ENCODE measurements at regions not wholly inside any gene's neighbourhood (a gene's known extent, or its start where the extent isn't known, plus 50 kb on each side); places are given as distances from the start of the nearest gene placed in this dataset.

DNA sequence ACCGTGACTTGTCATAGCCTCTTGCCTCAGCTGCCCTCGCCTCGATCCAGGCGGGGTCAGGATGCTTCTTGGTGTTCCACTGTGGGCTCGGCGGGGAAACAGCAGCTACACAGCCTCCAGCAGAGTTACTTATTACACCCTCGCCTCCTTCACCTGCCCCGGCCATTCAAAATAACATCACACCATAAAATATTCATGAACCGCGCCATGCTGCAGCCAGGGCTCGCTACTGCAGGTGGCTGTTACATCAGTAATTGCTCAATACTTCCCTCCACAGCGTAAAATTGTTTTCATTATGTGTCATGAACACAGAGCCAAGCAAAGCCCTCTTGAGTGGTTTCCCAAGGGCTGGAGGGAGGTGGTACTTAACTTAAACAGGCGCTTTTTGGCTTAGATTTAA, 241.5 kb upstream of the SP8 start:
- Histone ChIP-seq H3K9me3 (no peaks in the 10 kb centered on the region), H3K4me3 (no peak overlapping the region), H3K27me3 (peaks cover 0 to 9% (median 0%) of the 10 kb centered on the region in 3 donors), H3K36me3 (no peaks in the 10 kb centered on the region), H3K4me1 (no peaks in the 10 kb centered on the region), H3K27ac (no peak overlapping the region)
- intact Hi-C loops (cut with DNase I): no loop called here
- DNase-seq: no peak
- 7 to 45% methylated on average over 13 of the region's 13 CpGs for WGBS, 2 donors
- TF ChIP-seq, protein P1, sequence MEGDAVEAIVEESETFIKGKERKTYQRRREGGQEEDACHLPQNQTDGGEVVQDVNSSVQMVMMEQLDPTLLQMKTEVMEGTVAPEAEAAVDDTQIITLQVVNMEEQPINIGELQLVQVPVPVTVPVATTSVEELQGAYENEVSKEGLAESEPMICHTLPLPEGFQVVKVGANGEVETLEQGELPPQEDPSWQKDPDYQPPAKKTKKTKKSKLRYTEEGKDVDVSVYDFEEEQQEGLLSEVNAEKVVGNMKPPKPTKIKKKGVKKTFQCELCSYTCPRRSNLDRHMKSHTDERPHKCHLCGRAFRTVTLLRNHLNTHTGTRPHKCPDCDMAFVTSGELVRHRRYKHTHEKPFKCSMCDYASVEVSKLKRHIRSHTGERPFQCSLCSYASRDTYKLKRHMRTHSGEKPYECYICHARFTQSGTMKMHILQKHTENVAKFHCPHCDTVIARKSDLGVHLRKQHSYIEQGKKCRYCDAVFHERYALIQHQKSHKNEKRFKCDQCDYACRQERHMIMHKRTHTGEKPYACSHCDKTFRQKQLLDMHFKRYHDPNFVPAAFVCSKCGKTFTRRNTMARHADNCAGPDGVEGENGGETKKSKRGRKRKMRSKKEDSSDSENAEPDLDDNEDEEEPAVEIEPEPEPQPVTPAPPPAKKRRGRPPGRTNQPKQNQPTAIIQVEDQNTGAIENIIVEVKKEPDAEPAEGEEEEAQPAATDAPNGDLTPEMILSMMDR (IDR thresholded peaks at IDR 0.05): no peak
- TF ChIP-seq POLR2AphosphoS5 (IDR thresholded peaks at IDR 0.05): no peak
- no peak for TF ChIP-seq POLR2A (IDR thresholded peaks at IDR 0.05)

DNA sequence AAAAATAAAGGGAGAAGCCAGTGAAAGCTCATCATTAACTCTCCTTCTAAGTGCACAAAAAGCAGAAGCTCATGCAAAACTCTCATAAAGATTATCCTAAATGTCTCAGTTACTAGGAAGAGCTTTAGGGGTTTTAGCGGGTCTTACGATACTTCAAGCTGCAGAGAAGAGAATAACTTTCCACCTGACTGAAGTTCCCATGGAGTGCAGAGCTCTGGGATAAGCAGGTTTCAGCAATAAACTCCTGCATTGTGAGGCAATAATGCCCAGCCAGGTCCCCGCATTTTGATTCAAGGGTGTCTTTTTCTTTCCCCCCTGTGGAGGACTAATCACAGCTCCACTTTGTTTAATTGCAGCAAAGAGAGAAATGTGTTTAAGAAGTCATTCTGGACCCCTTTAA, 241.9 kb upstream of the SP8 start:
- DNase-seq: no peak
- Histone ChIP-seq H3K36me3 (no peaks in the 10 kb centered on the region), H3K9me3 (no peaks in the 10 kb centered on the region), H3K4me1 (no peaks in the 10 kb centered on the region), H3K4me3 (no peak overlapping the region), H3K27ac (no peak overlapping the region), H3K27me3 (peaks cover 0 to 9% (median 0%) of the 10 kb centered on the region in 3 donors)
- intact Hi-C loops (cut with DNase I): no loop called here
- 29 to 58% methylated on average over 3 of the region's 3 CpGs for WGBS, 2 donors
- TF ChIP-seq POLR2A (IDR thresholded peaks at IDR 0.05): no peak
- TF ChIP-seq EP300 (IDR thresholded peaks at IDR 0.05): no peak
- no peak for TF ChIP-seq POLR2AphosphoS5 (IDR thresholded peaks at IDR 0.05)
- TF ChIP-seq, protein P1 (IDR thresholded peaks at IDR 0.05): no peak

DNA sequence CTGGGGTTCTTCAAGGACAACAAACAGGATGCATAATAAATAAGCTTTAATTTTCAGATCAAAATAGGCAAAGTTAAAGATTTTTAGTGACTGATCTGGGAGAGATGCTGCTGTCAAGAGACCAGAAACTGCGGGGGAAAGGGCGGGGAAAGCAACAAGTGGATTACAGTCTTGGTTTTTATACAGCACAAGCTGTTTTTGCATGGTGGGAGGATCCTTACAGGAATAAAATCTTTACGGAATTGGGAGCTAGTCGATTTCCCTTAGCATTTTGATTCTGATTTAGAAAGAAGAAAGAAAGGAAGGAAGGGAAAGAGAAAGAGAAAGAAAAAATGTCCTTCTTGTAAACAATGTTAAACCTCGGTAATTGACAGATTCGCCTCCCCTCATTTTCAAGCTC, 242.3 kb upstream of the SP8 start:
- Histone ChIP-seq H3K36me3 (no peaks in the 10 kb centered on the region), H3K9me3 (no peaks in the 10 kb centered on the region), H3K4me1 (no peaks in the 10 kb centered on the region), H3K27ac (no peak overlapping the region), H3K4me3 (no peak overlapping the region), H3K27me3 (peaks cover 0 to 9% (median 0%) of the 10 kb centered on the region in 3 donors)
- intact Hi-C loops (cut with DNase I): no loop called here
- DNase-seq: no peak
- WGBS, 2 donors: 58% methylated on average over 6 of the region's 6 CpGs
- TF ChIP-seq, protein P1 (IDR thresholded peaks at IDR 0.05): no peak
- TF ChIP-seq EP300 (IDR thresholded peaks at IDR 0.05) (no peak), POLR2A (IDR thresholded peaks at IDR 0.05) (no peak), POLR2AphosphoS5 (IDR thresholded peaks at IDR 0.05) (no peak)

DNA sequence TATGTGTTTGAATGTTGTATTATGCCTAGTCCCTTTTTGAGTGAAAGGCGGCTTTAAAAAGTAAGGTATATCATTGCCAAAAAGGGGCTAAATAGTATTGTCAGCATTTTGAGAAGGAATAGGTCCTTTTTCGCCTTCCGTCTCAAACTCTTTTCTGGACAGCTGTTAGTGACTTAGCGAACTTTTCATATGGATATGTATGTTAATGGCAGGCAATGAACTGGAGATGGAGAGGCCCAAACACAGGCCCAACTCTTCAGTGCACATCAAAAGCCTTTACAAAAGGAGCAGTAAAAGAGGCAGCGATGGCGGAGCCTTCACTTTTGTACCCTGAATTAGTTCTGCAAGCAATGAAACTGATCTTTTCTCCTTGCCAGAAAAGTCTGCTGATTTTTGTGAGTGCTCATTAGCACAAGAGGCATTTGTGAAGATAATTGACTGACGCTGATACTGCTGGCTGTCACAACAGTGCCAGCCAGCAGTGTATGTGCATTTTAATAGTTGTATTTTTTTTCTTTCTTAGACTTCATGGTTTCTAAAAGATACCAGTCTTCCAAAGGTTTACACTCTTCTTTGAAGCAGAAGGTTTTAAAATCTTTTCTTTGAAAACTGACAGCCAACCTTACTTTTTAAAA, 243.7 kb upstream of the SP8 start:
- Histone ChIP-seq H3K36me3 (no peaks in the 10 kb centered on the region), H3K4me3 (no peak overlapping the region), H3K27ac (no peak overlapping the region), H3K9me3 (no peaks in the 10 kb centered on the region), H3K4me1 (no peaks in the 10 kb centered on the region), H3K27me3 (peaks cover 0 to 9% (median 0%) of the 10 kb centered on the region in 3 donors)
- intact Hi-C loops (cut with DNase I): no loop called here
- WGBS, 2 donors: 92 to 96% methylated on average over 7 of the region's 7 CpGs
- DNase-seq: no peak
- TF ChIP-seq POLR2A (IDR thresholded peaks at IDR 0.05): no peak

DNA sequence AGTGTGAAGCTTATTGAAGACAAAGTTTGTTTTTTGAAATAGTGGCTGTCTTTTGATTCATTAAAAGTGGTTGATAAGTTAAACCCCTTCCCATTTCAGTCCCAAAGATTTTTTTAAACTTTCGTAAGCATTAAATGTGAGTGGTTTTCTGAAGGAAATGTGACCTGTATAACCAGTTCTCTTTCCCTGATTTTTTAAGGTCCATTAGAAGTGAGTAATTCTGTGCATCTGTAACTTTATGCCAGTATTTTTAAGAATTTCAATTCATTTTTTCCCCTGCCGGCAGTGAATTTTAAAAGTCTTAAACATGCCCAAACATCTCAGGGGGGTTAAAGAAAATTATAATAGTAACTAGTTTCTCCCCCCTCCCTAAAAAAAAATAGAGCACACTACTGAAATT, 254.6 kb upstream of the SP8 start:
- Histone ChIP-seq H3K9me3 (no peaks in the 10 kb centered on the region), H3K27ac (no peak overlapping the region), H3K4me3 (no peak overlapping the region), H3K36me3 (no peaks in the 10 kb centered on the region), H3K27me3 (no peaks in the 10 kb centered on the region), H3K4me1 (no peaks in the 10 kb centered on the region)
- TF ChIP-seq, protein P1 (IDR thresholded peaks at IDR 0.05): no peak
- intact Hi-C loops (cut with DNase I): no loop called here
- WGBS, 2 donors: 94 to 98% methylated on average over 2 of the region's 2 CpGs
- DNase-seq: no peak

All from sigmoid colon (tissue), 6 donors.